ENCODE measurements at regions not wholly inside any gene's neighbourhood (a gene's known extent, or its start where the extent isn't known, plus 50 kb on each side); places are given as distances from the start of the nearest gene placed in this dataset.

DNA sequence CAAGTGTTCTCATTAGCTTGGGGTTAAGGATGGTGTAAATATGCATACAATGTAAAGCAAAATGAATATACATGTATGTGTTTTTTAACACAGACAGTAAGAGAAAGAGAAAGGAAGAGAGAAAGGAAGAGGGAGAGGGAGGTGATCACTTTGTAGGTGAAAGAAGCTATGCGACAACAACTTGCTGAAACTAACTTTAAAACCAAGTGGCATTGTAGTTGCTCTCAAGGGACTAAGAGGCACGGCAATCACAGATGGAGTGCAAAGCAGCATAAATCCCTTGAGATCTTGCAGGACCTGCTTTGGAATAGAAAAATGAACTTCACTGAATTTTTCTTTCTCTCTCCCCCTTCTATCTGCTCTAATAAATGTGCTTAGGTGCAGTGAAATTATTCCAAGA lies 1665.0 kb upstream of the TENM3 start:
- H2AFZ ChIP-seq (ENCODE audit: low read depth): no peak overlapping the region
- no peak overlapping the region for H3K4me3 ChIP-seq (IDR thresholded peaks at IDR 0.05; ENCODE audit: insufficient read depth, low read depth, low read length)
- no peak overlapping the region for H3K4me2 ChIP-seq
- H3K9ac ChIP-seq: no peak overlapping the region
- no peaks in the 10 kb centered on the region for H3K36me3 ChIP-seq (ENCODE audit: insufficient read depth)
- TF ChIP-seq, protein P1, sequence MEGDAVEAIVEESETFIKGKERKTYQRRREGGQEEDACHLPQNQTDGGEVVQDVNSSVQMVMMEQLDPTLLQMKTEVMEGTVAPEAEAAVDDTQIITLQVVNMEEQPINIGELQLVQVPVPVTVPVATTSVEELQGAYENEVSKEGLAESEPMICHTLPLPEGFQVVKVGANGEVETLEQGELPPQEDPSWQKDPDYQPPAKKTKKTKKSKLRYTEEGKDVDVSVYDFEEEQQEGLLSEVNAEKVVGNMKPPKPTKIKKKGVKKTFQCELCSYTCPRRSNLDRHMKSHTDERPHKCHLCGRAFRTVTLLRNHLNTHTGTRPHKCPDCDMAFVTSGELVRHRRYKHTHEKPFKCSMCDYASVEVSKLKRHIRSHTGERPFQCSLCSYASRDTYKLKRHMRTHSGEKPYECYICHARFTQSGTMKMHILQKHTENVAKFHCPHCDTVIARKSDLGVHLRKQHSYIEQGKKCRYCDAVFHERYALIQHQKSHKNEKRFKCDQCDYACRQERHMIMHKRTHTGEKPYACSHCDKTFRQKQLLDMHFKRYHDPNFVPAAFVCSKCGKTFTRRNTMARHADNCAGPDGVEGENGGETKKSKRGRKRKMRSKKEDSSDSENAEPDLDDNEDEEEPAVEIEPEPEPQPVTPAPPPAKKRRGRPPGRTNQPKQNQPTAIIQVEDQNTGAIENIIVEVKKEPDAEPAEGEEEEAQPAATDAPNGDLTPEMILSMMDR (conservative IDR thresholded peaks at IDR 0.05; ENCODE audit: low read depth, low read length): no peak
- H4K20me1 ChIP-seq (ENCODE audit: insufficient read depth): no peaks in the 10 kb centered on the region
- no peak overlapping the region for H3K27ac ChIP-seq
- no peaks in the 10 kb centered on the region for H3K79me2 ChIP-seq (ENCODE audit: insufficient read depth, low read depth)
- H3K27me3 ChIP-seq (ENCODE audit: insufficient read depth, low read depth): no peaks in the 10 kb centered on the region
- no peaks in the 10 kb centered on the region for H3K4me1 ChIP-seq (ENCODE audit: low read depth, poor library complexity, severe bottlenecking)

DNA sequence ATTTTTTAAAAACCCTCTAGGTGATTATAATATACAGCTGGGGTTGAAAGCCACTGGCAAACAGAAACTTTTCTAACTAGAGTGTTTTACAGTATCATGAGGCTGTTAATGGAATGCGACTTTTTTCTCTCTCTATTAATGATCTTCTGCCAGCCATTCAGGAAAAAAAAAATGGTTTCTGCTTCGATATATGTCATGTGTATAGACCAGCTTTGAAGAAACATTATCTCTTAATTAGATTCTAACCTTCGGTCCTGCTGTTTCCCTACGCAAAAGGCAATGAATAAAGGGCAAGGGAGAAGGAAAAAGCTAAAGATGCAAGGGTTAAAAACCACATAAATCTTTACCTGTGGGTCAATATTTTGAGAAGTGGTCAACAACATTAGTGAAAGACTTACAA lies 1662.1 kb upstream of the TENM3 start:
- no peaks in the 10 kb centered on the region for H3K4me1 ChIP-seq (ENCODE audit: low read depth, poor library complexity, severe bottlenecking)
- no peak overlapping the region for H3K4me3 ChIP-seq (IDR thresholded peaks at IDR 0.05; ENCODE audit: insufficient read depth, low read depth, low read length)

DNA sequence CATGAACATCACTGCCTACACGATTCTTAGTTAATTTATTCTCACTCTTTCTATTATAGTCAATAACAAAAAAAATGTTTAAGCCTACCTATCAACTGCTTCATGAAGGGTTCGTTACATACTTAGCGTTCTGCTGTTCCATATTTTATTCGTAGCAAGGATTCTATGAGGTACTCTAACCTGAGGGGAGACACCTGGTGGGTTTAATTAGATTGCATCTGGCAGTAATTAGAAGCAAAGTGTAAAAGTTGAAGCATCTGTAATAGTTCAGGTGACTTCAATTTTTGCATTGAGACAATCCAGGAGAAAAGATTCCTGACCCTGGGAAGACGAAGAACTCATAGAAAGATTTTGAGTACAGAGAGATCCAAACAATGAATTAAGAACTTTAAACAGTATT lies 1655.8 kb upstream of the TENM3 start:
- Histone ChIP-seq H4K20me1 (ENCODE audit: insufficient read depth) (no peaks in the 10 kb centered on the region), H3K9ac (no peak overlapping the region), H3K27ac (no peak overlapping the region), H3K4me3 (IDR thresholded peaks at IDR 0.05; ENCODE audit: insufficient read depth, low read depth, low read length) (no peak overlapping the region), H3K27me3 (ENCODE audit: insufficient read depth, low read depth) (no peaks in the 10 kb centered on the region), H3K4me1 (ENCODE audit: low read depth, poor library complexity, severe bottlenecking) (peaks cover 19% of the 10 kb centered on the region), H3K4me2 (no peak overlapping the region), H3K36me3 (ENCODE audit: insufficient read depth) (no peaks in the 10 kb centered on the region), H2AFZ (ENCODE audit: low read depth) (no peak overlapping the region), H3K79me2 (ENCODE audit: insufficient read depth, low read depth) (no peaks in the 10 kb centered on the region)
- TF ChIP-seq, protein P1 (conservative IDR thresholded peaks at IDR 0.05; ENCODE audit: low read depth, low read length): no peak

More for the DNA sequence above, 1662.1 kb upstream of the TENM3 start:
- Histone ChIP-seq H4K20me1 (ENCODE audit: insufficient read depth) (no peaks in the 10 kb centered on the region), H2AFZ (ENCODE audit: low read depth) (no peak overlapping the region), H3K4me2 (no peak overlapping the region), H3K9ac (no peak overlapping the region), H3K36me3 (ENCODE audit: insufficient read depth) (no peaks in the 10 kb centered on the region), H3K27me3 (ENCODE audit: insufficient read depth, low read depth) (no peaks in the 10 kb centered on the region), H3K79me2 (ENCODE audit: insufficient read depth, low read depth) (no peaks in the 10 kb centered on the region), H3K27ac (no peak overlapping the region)
- TF ChIP-seq, protein P1 (conservative IDR thresholded peaks at IDR 0.05; ENCODE audit: low read depth, low read length): no peak

- no peaks in the 10 kb centered on the region for H3K27me3 ChIP-seq (ENCODE audit: insufficient read depth, low read depth)
- no peak overlapping the region for H3K9ac ChIP-seq
- TF ChIP-seq, protein P1 (conservative IDR thresholded peaks at IDR 0.05; ENCODE audit: low read depth, low read length): no peak
- H3K4me1 ChIP-seq (ENCODE audit: low read depth, poor library complexity, severe bottlenecking): peaks cover 28% of the 10 kb centered on the region
- no peak overlapping the region for H3K4me2 ChIP-seq
- H3K36me3 ChIP-seq (ENCODE audit: insufficient read depth): no peaks in the 10 kb centered on the region
- H3K27ac ChIP-seq: no peak overlapping the region
- no peak overlapping the region for H2AFZ ChIP-seq (ENCODE audit: low read depth)
- H3K79me2 ChIP-seq (ENCODE audit: insufficient read depth, low read depth): no peaks in the 10 kb centered on the region
- no peak overlapping the region for H3K4me3 ChIP-seq (IDR thresholded peaks at IDR 0.05; ENCODE audit: insufficient read depth, low read depth, low read length)
- H4K20me1 ChIP-seq (ENCODE audit: insufficient read depth): no peaks in the 10 kb centered on the region
Observed at GRCh38 chr4:180589575-180589974, 1653.6 kb upstream of the TENM3 start.

Measured in KMS-11 (cell line).